A549 (cell line): ENCODE measurements at regions not wholly inside any gene's neighbourhood (a gene's known extent, or its start where the extent isn't known, plus 50 kb on each side); places are given as distances from the start of the nearest gene placed in this dataset.

Experiments
- BHLHE40 ChIP-seq: IDR thresholded peaks from 2 replicates; pipeline ENCODE4 v1.6.1; 2012; ENCODE audit warnings: low read depth, low read length, inconsistent platforms
- CBX8 ChIP-seq: fragments of 200-600 bp; sonication (generic); IDR thresholded peaks from 2 replicates; pipeline ENCODE4 v1.6.1; 2016
- CTCF ChIP-seq: fragments of >200 bp; sonication (Bioruptor Twin); formaldehyde crosslinking; IDR thresholded peaks from 3 replicates; pipeline ENCODE4 v1.5.1; 2016
- EHF ChIP-seq: fragments of 250-450 bp; sonication (Bioruptor Pico); IDR thresholded peaks from 2 replicates; pipeline ENCODE4 v1.5.0; 2020; ENCODE audit warnings: mild to moderate bottlenecking
- EHMT2 ChIP-seq: fragments of 200-600 bp; sonication (generic); IDR thresholded peaks from 2 replicates; pipeline ENCODE4 v1.6.1; 2016; ENCODE audit warnings: antibody characterized with exemption, low read depth, mild to moderate bottlenecking, moderate library complexity
- JUN ChIP-seq, 2 experiments: fragments of >200 bp; sonication (Bioruptor Twin); formaldehyde crosslinking; IDR thresholded peaks; 2 replicates in 1 of 2; 3 replicates in 1 of 2; pipeline ENCODE4 v1.6.1; 2016 to 2017
- MAFK ChIP-seq: fragments of 450-650 bp; IDR thresholded peaks from 2 replicates; pipeline ENCODE4 v1.6.1; 2014; ENCODE audit not compliant: partially characterized antibody
- MAX ChIP-seq: IDR thresholded peaks from 2 replicates; pipeline ENCODE4 v1.6.1; 2012
- MYC ChIP-seq: IDR thresholded peaks from 2 replicates; pipeline ENCODE4 v1.6.1; 2012; ENCODE audit warnings: mild to moderate bottlenecking, inconsistent platforms, low read length, improper control_type of control experiment, borderline replicate concordance
- POLR2A ChIP-seq: IDR thresholded peaks from 2 replicates; pipeline ENCODE4 v1.6.1; 2012; ENCODE audit warnings: mild to moderate bottlenecking, low read length
- RAD21 ChIP-seq, 2 experiments: fragments of >200 bp in 1 of 2; sonication (Bioruptor Twin) in 1 of 2; formaldehyde crosslinking in 1 of 2; IDR thresholded peaks in 1 of 2; conservative IDR thresholded peaks in 1 of 2; 2 replicates in 1 of 2; 3 replicates in 1 of 2; pipeline ENCODE4 v1.6.1; 2012 to 2018; ENCODE audit warnings: inconsistent platforms in 1 of 2
- SREBF2 ChIP-seq: fragments of 450-650 bp; IDR thresholded peaks from 2 replicates; pipeline ENCODE4 v1.6.1; 2014; ENCODE audit warnings: mild to moderate bottlenecking, moderate library complexity
- USF2 ChIP-seq: fragments of 450-650 bp; IDR thresholded peaks from 2 replicates; pipeline ENCODE4 v1.6.1; 2014; ENCODE audit warnings: antibody characterized with exemption

GRCh38 chr9:100939636-100940035, 88.9 kb upstream of the PLPPR1 start:
- no peak for TF ChIP-seq CTCF
- TF ChIP-seq CBX8: no peak
- no peak for TF ChIP-seq MAFK
- no peak for TF ChIP-seq MAX
- no peak for TF ChIP-seq EHMT2
- TF ChIP-seq POLR2A: no peak
- TF ChIP-seq RAD21 (conservative IDR thresholded peaks at IDR 0.05 in 1 of 2, IDR thresholded peaks at IDR 0.05 in 1 of 2): no peak
- no peak for TF ChIP-seq MYC
- TF ChIP-seq SREBF2: no peak
- no peak for TF ChIP-seq BHLHE40
- TF ChIP-seq USF2: no peak
- no peak for TF ChIP-seq EHF (CRISPR knock-in tag)
- no peak for TF ChIP-seq JUN (IDR thresholded peaks at IDR 0.05)
